PC-9 (cell line): ENCODE measurements at regions not wholly inside any gene's neighbourhood (a gene's known extent, or its start where the extent isn't known, plus 50 kb on each side); places are given as distances from the start of the nearest gene placed in this dataset.

Experiments used
- BruUV-seq: library from RNA; stranded (reverse); fragments of 400-500 nt; replicated peaks from 2 replicates; lab custom pipeline; 2021; lab: Mats Ljungman, UMichigan
- CTCF ChIA-PET: fragments of 300-600 bp; sonication (Branson Sonifier 250); formaldehyde crosslinking; loops from one replicate; lab custom pipeline; 2022; ENCODE audit warnings: antibody characterized with exemption; lab: Charles Lee
- POLR2A ChIA-PET: fragments of 300-600 bp; sonication (Branson Sonifier 250); formaldehyde crosslinking; loops from one replicate; lab custom pipeline; 2022; ENCODE audit warnings: antibody characterized with exemption; ENCODE audit not compliant: unreplicated experiment; lab: Charles Lee
- DNase-seq, 2 experiments: peaks; one replicate each; pipeline versions ENCODE4 v3.0.0 to v3.0.0-alpha.2; 2015 to 2022; ENCODE audit warnings: mixed read lengths in 1 of 2
- H2AFZ ChIP-seq: fragments of 200-600 bp; sonication (generic); 2 replicates; pipeline ENCODE4 v1.8.1; 2017; ENCODE audit warnings: antibody characterized with exemption
- H3F3A ChIP-seq: fragments of 200-600 bp; sonication (generic); 2 replicates; pipeline ENCODE4 v1.8.1; 2017; ENCODE audit warnings: antibody characterized with exemption, mild to moderate bottlenecking, low read depth; ENCODE audit not compliant: insufficient read depth
- H3K27ac ChIP-seq: fragments of 200-600 bp; sonication (generic); 2 replicates; pipeline ENCODE4 v1.6.1; 2016; ENCODE audit warnings: mixed run types
- H3K27me3 ChIP-seq: fragments of 200-600 bp; sonication (generic); 2 replicates; pipeline ENCODE4 v1.6.1; 2016; ENCODE audit warnings: low read depth, mixed run types; ENCODE audit not compliant: insufficient read depth
- H3K36me3 ChIP-seq: fragments of 200-600 bp; sonication (generic); 2 replicates; pipeline ENCODE4 v1.6.1; 2016; ENCODE audit warnings: low read depth, mixed run types
- H3K4me1 ChIP-seq: fragments of 200-600 bp; sonication (generic); replicated peaks from 2 replicates; pipeline ENCODE4 v1.6.1; 2016; ENCODE audit warnings: mixed run types; ENCODE audit not compliant: insufficient read depth
- H3K4me2 ChIP-seq: fragments of 200-600 bp; sonication (generic); 2 replicates; pipeline ENCODE4 v1.6.1; 2017; ENCODE audit warnings: mixed run types
- H3K4me3 ChIP-seq: fragments of 200-600 bp; sonication (generic); 2 replicates; pipeline ENCODE4 v1.6.1; 2016; ENCODE audit warnings: mixed run types
- H3K79me2 ChIP-seq: fragments of 200-600 bp; sonication (generic); 2 replicates; pipeline ENCODE4 v1.6.1; 2017; ENCODE audit warnings: low read depth, mixed run types
- H3K9me2 ChIP-seq: fragments of 200-600 bp; sonication (generic); 2 replicates; pipeline ENCODE4 v1.8.1; 2017; ENCODE audit warnings: mild to moderate bottlenecking; ENCODE audit not compliant: insufficient read depth
- H3K9me3 ChIP-seq: fragments of 200-600 bp; sonication (generic); 2 replicates; pipeline ENCODE4 v1.8.1; 2016; ENCODE audit warnings: low read depth; ENCODE audit not compliant: insufficient read depth
- H4K20me1 ChIP-seq: fragments of 200-600 bp; sonication (generic); 2 replicates; pipeline ENCODE4 v1.8.1; 2017; ENCODE audit not compliant: insufficient read depth
- EZH2 ChIP-seq: fragments of 200-600 bp; sonication (generic); IDR thresholded peaks from 2 replicates; pipeline ENCODE4 v1.8.0; 2017; ENCODE audit warnings: antibody characterized with exemption, low read depth
- intact Hi-C: fragments of 100-400 bp; cut with micrococcal nuclease; formaldehyde crosslinking; loops from one replicate; pipeline ENCODE4 v1.10.0; 2022; ENCODE audit not compliant: unreplicated experiment
- TF ChIP-seq, protein P1 (sequence below): fragments of 200-600 bp; sonication (generic); conservative IDR thresholded peaks from 2 replicates; pipeline ENCODE4 v1.6.1; 2017; ENCODE audit warnings: mixed run types, antibody characterized with exemption, mild to moderate bottlenecking, moderate library complexity

DNA sequence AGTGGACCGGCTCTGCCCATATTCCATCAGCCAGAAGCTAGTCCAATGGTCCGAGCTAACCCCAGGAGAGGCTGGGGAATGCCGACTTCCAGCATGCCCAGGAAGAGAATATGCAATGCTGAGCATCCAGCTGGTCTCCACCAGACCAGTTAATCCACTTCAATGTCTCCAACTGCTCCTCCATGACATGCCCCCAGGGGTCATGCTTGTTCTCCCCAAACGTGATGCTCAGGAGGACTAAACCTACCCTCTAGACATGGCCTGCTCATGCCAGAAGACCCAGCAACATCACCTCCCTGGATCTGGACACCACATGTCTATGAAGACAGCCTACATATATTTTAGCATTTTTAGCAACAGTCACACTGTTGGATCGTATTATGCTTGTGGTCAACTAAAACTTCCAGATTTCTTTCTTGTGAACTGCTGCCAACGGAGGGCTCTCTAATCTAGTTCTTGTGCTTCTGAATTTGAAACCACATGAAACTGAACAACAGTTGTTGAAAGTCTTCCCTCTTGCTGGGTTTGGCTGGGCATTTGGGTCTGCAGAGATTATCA, 245.1 kb downstream of the SOX9 start:
- Histone ChIP-seq H2AFZ (no peak overlapping the region), H3K27ac (no peak overlapping the region), H3K36me3 (no peaks in the 10 kb centered on the region), H3K4me3 (no peak overlapping the region), H3K9me3 (no peaks in the 10 kb centered on the region), H3K9me2 (no peaks in the 10 kb centered on the region), H3K4me2 (no peak overlapping the region), H3F3A (peaks cover 22% of the 10 kb centered on the region), H3K27me3 (no peaks in the 10 kb centered on the region), H3K4me1 (peaks cover 27% of the 10 kb centered on the region), H3K79me2 (no peaks in the 10 kb centered on the region), H4K20me1 (no peaks in the 10 kb centered on the region)
- intact Hi-C loops: no loop called here
- ChIA-PET CTCF (no interaction called here), POLR2A (no interaction called here)
- BruUV-seq: no TSS peak
- TF ChIP-seq EZH2: no peak
- TF ChIP-seq, protein P1, sequence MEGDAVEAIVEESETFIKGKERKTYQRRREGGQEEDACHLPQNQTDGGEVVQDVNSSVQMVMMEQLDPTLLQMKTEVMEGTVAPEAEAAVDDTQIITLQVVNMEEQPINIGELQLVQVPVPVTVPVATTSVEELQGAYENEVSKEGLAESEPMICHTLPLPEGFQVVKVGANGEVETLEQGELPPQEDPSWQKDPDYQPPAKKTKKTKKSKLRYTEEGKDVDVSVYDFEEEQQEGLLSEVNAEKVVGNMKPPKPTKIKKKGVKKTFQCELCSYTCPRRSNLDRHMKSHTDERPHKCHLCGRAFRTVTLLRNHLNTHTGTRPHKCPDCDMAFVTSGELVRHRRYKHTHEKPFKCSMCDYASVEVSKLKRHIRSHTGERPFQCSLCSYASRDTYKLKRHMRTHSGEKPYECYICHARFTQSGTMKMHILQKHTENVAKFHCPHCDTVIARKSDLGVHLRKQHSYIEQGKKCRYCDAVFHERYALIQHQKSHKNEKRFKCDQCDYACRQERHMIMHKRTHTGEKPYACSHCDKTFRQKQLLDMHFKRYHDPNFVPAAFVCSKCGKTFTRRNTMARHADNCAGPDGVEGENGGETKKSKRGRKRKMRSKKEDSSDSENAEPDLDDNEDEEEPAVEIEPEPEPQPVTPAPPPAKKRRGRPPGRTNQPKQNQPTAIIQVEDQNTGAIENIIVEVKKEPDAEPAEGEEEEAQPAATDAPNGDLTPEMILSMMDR: no peak
- DNase-seq: no peak

DNA sequence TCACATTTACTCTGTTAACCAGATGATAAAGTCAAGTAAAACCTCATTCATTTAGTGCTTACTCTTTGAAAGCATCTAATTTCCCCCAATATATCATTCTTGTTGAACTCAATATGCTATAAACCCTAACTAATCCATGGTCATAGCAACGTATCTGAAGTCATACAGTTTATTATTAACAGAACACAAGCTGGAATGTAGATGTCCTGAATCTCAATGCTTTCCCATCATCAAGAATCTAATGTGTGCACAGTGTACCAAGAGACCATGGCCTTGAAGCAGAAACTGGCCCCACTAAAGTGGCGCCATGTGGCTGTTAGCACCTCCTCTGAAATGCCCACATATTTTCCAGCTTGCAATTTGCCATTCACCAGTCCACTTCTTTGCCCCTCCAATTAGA, 245.8 kb downstream of the SOX9 start:
- DNase-seq: no peak
- ChIA-PET POLR2A (no interaction called here), CTCF (no interaction called here)
- intact Hi-C loops: no loop called here
- Histone ChIP-seq H3K4me2 (no peak overlapping the region), H4K20me1 (no peaks in the 10 kb centered on the region), H2AFZ (no peak overlapping the region), H3K9me2 (no peaks in the 10 kb centered on the region), H3K4me1 (peaks cover 26% of the 10 kb centered on the region), H3K27ac (no peak overlapping the region), H3F3A (peaks cover 22% of the 10 kb centered on the region), H3K36me3 (no peaks in the 10 kb centered on the region), H3K9me3 (no peaks in the 10 kb centered on the region), H3K79me2 (no peaks in the 10 kb centered on the region), H3K27me3 (no peaks in the 10 kb centered on the region), H3K4me3 (no peak overlapping the region)
- TF ChIP-seq, protein P1: no peak
- no peak for TF ChIP-seq EZH2
- BruUV-seq: no TSS peak

DNA sequence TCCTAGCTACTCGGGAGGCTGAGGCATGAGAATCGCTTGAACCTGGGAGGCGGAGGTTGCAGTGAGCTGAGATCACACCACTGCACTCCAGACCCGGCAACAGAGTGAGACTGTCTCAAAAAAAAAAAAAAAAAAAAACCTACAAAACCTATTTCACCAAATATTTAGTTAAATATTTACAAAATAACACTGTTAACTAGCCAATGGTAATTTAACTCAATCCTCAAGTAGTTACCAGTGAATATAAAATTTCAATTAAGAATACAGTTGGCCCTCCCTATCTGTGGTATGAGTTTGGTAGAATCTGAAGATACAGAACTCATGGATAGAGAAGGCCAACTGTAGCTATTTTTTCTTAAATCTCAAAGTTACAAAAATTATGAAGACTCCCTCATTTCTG, 247.4 kb downstream of the SOX9 start:
- Histone ChIP-seq H3K4me2 (no peak overlapping the region), H3K27ac (no peak overlapping the region), H3K36me3 (no peaks in the 10 kb centered on the region), H3K4me1 (peaks cover 10% of the 10 kb centered on the region), H3K4me3 (no peak overlapping the region), H3K9me2 (no peaks in the 10 kb centered on the region), H3K79me2 (no peaks in the 10 kb centered on the region), H3K27me3 (no peaks in the 10 kb centered on the region), H3K9me3 (no peaks in the 10 kb centered on the region), H3F3A (peaks cover 8% of the 10 kb centered on the region; the same call in 1 of the 2 replicates), H4K20me1 (no peaks in the 10 kb centered on the region), H2AFZ (no peak overlapping the region)
- ChIA-PET POLR2A (no interaction called here), CTCF (interaction anchor here (0.6 kb wide), 1 partner anchor 109 kb away, joined by 3 read pairs; no protein-coding TSS in a partner anchor)
- no peak for DNase-seq
- intact Hi-C loops: no loop called here
- TF ChIP-seq, protein P1: no peak
- TF ChIP-seq EZH2: no peak
- no TSS peak for BruUV-seq
